ENCODE measurements at regions not wholly inside any gene's neighbourhood (a gene's known extent, or its start where the extent isn't known, plus 50 kb on each side); places are given as distances from the start of the nearest gene placed in this dataset.

DNA sequence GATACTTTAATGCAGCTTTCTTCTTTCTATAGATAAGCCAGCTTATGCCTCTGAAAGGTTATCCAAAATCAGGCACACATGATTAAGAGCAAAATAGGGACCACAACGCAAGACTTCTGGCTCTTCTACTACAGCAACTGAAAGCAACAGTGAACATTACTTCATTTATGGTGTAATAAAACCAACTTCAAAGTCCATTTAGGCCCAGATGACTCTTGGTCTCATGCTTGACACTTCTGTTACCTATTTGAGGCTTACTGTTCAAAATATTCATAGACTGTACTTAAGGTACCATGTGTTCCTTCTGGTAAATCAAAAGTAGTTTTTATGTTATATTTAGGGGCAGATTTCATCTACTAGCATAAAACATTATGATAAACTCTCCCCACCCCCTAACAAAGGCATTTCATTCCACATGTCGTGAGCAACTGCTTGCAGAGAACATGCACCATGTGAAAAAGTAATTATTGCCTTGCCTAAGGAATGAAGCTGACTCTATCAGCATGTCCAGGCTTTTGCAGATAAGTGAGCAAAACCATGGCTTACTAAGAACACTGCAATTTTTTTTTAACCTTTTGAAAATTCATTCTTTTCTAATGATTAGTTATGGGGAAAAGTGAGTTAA is 154.9 kb upstream of the ITGB1 start:
- intact Hi-C loops (cut with DNase I), result no loop called here
- 70% methylated on average over 2 of the region's 2 CpGs for WGBS
- Histone ChIP-seq H3K4me3 (no peak overlapping the region), H3K27me3 (no peaks in the 10 kb centered on the region), H3K4me1 (peaks cover 11 to 27% (median 21%) of the 10 kb centered on the region in 4 donors), H3K36me3 (no peaks in the 10 kb centered on the region), H3K27ac (replicated peaks in 1 of 4) (no peak overlapping the region), H3K9me3 (no peaks in the 10 kb centered on the region)
- DNase-seq (ENCODE audit: extremely low spot score), result no peak
- no peak for TF ChIP-seq CTCF (IDR thresholded peaks at IDR 0.05)
- TF ChIP-seq EP300 (IDR thresholded peaks at IDR 0.05), result no peak
- TF ChIP-seq POLR2A (IDR thresholded peaks at IDR 0.05; ENCODE audit: low read depth), result no peak

GRCh38 chr10:33111488-33112051 is 153.5 kb upstream of the ITGB1 start:
- TF ChIP-seq CTCF (IDR thresholded peaks at IDR 0.05), result no peak
- no peak for TF ChIP-seq POLR2A (IDR thresholded peaks at IDR 0.05; ENCODE audit: low read depth)
- TF ChIP-seq POLR2AphosphoS5 (IDR thresholded peaks at IDR 0.05), result no peak
- TF ChIP-seq EP300 (IDR thresholded peaks at IDR 0.05), result no peak
- H3K27ac ChIP-seq (replicated peaks in 1 of 4), result no peak overlapping the region
- WGBS, result 92% methylated on average over 7 of the region's 7 CpGs
- intact Hi-C loops (cut with DNase I), result no loop called here
- no peaks in the 10 kb centered on the region for H3K27me3 ChIP-seq
- H3K4me3 ChIP-seq, result no peak overlapping the region
- H3K9me3 ChIP-seq, result no peaks in the 10 kb centered on the region
- peaks cover 11 to 24% (median 18%) of the 10 kb centered on the region in 4 donors for H3K4me1 ChIP-seq
- DNase-seq (ENCODE audit: extremely low spot score), result no peak
- H3K36me3 ChIP-seq, result no peaks in the 10 kb centered on the region

DNA sequence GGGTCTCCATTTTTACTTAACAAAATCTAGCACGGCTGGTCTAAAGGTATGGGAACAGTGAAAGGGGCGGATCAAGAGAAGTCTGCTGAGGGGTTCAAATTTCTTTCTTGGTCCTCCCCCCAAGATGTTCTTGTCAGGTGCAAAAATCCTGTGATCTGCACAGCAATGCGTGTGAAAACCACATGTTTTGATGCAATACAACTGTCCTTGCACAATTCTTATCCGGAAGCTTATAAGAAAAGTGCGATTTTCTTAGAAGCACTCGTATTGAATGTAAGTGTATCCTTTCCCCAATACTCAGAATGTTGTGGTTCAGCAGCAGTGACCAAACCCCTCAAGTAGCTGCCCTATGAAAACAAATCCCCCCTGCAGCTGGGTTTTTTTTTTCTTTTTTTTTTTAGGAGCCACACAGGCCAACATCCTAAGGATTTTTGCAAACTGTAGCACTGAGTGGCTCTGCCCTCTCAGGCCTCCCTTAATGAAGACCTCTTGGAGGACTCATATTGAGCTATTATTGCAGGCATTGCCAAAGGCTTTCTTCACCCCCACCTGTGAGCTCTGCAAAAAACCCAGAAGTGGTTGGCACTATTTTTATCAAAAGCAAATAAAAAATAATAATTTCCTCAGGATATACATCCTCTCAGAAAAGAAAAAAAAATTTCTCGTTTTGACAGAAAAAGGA is 151.9 kb upstream of the ITGB1 start:
- Histone ChIP-seq H3K4me1 (peaks cover 11 to 20% (median 16%) of the 10 kb centered on the region in 4 donors), H3K36me3 (no peaks in the 10 kb centered on the region), H3K9me3 (no peaks in the 10 kb centered on the region), H3K27me3 (no peaks in the 10 kb centered on the region), H3K4me3 (no peak overlapping the region), H3K27ac (replicated peaks in 1 of 4) (no peak overlapping the region)
- intact Hi-C loops (cut with DNase I), result no loop called here
- 86% methylated on average over 7 of the region's 7 CpGs for WGBS
- TF ChIP-seq CTCF (IDR thresholded peaks at IDR 0.05), result no peak
- TF ChIP-seq EP300 (IDR thresholded peaks at IDR 0.05), result no peak
- no peak for TF ChIP-seq POLR2A (IDR thresholded peaks at IDR 0.05; ENCODE audit: low read depth)
- TF ChIP-seq POLR2AphosphoS5 (IDR thresholded peaks at IDR 0.05), result no peak
- no peak for DNase-seq (ENCODE audit: extremely low spot score)

- no peak for TF ChIP-seq POLR2A (IDR thresholded peaks at IDR 0.05; ENCODE audit: low read depth)
- TF ChIP-seq CTCF (IDR thresholded peaks at IDR 0.05), result no peak
- TF ChIP-seq EP300 (IDR thresholded peaks at IDR 0.05), result no peak
- no peak for TF ChIP-seq POLR2AphosphoS5 (IDR thresholded peaks at IDR 0.05)
- H3K27me3 ChIP-seq, result no peaks in the 10 kb centered on the region
- H3K9me3 ChIP-seq, result no peaks in the 10 kb centered on the region
- H3K4me3 ChIP-seq, result no peak overlapping the region
- H3K36me3 ChIP-seq, result no peaks in the 10 kb centered on the region
- H3K4me1 ChIP-seq, result peaks cover 8 to 18% (median 15%) of the 10 kb centered on the region in 4 donors
- H3K27ac ChIP-seq (replicated peaks in 1 of 4), result no peak overlapping the region
- 76% methylated on average over 4 of the region's 4 CpGs for WGBS
- intact Hi-C loops (cut with DNase I), result no loop called here
- DNase-seq (ENCODE audit: extremely low spot score), result no peak
Measured at GRCh38 chr10:33109384-33109783, 151.4 kb upstream of the ITGB1 start.

All from esophagus muscularis mucosa (tissue), 4 donors.